DND-41 (cell line): ENCODE measurements at regions not wholly inside any gene's neighbourhood (a gene's known extent, or its start where the extent isn't known, plus 50 kb on each side); places are given as distances from the start of the nearest gene placed in this dataset.

Experiments
- ATAC-seq: fragments of 200-7000 bp; cut with Tn5 transposase; 3 replicates; pipeline ENCODE4 v1.9.1; 2021; ENCODE audit warnings: low read depth; ENCODE audit not compliant: insufficient read depth
- DNase-seq: peaks from one replicate; pipeline ENCODE4 v3.0.0-alpha.2; 2020
- H2AFZ ChIP-seq: 2 replicates; pipeline ENCODE4 v1.6.0; 2012; ENCODE audit warnings: low read depth, low read length
- H3K27ac ChIP-seq: 2 replicates; pipeline ENCODE4 v1.5.1; 2012; ENCODE audit warnings: low read length, inconsistent platforms
- H3K27me3 ChIP-seq: fragments of 200-600 bp; sonication (generic); 2 replicates; pipeline ENCODE4 v1.6.0; 2012; ENCODE audit warnings: low read length, mild to moderate bottlenecking, inconsistent platforms; ENCODE audit not compliant: insufficient read depth, poor library complexity
- H3K36me3 ChIP-seq: 2 replicates; pipeline ENCODE4 v1.5.1; 2012; ENCODE audit warnings: low read length, inconsistent platforms; ENCODE audit not compliant: insufficient read depth
- H3K4me1 ChIP-seq: 2 replicates; pipeline ENCODE4 v1.5.1; 2012; ENCODE audit warnings: mild to moderate bottlenecking, low read length; ENCODE audit not compliant: insufficient read depth
- H3K4me2 ChIP-seq: 2 replicates; pipeline ENCODE4 v1.6.0; 2012; ENCODE audit warnings: mild to moderate bottlenecking, moderate library complexity, low read length, inconsistent platforms; ENCODE audit not compliant: insufficient read depth
- H3K4me3 ChIP-seq, 2 experiments: fragments of 200-600 bp in 1 of 2; shearing (Covaris generic) in 1 of 2; 2 replicates each; pipeline ENCODE4 v1.5.1; 2012 to 2016; ENCODE audit warnings: inconsistent platforms in 2 of 2, low read length in 2 of 2, mild to moderate bottlenecking in 2 of 2, low read depth in 1 of 2, moderate library complexity in 1 of 2
- H3K79me2 ChIP-seq: 2 replicates; pipeline ENCODE4 v1.6.0; 2012; ENCODE audit warnings: low read length, inconsistent platforms; ENCODE audit not compliant: insufficient read depth
- H3K9ac ChIP-seq: 2 replicates; pipeline ENCODE4 v1.6.0; 2012; ENCODE audit warnings: low read depth, mild to moderate bottlenecking, inconsistent platforms, low read length, moderate library complexity
- H3K9me3 ChIP-seq: 2 replicates; pipeline ENCODE4 v1.5.1; 2012; ENCODE audit warnings: low read length, moderate library complexity, mild to moderate bottlenecking, inconsistent platforms; ENCODE audit not compliant: insufficient read depth, severe bottlenecking
- H4K20me1 ChIP-seq: 2 replicates; pipeline ENCODE4 v1.6.0; 2012; ENCODE audit warnings: low read length; ENCODE audit not compliant: insufficient read depth
- EZH2 ChIP-seq: IDR thresholded peaks from 3 replicates; pipeline ENCODE4 v1.6.1; 2012; ENCODE audit warnings: borderline replicate concordance, low read depth, mild to moderate bottlenecking, moderate library complexity, low read length, inconsistent platforms; ENCODE audit not compliant: severe bottlenecking
- TF ChIP-seq, protein P1 (sequence below): IDR thresholded peaks from 2 replicates; pipeline ENCODE4 v1.5.1; 2012; ENCODE audit warnings: borderline replicate concordance, low read length, moderate library complexity, mild to moderate bottlenecking; ENCODE audit not compliant: poor library complexity, severe bottlenecking; ENCODE audit errors: extremely low read depth

DNA sequence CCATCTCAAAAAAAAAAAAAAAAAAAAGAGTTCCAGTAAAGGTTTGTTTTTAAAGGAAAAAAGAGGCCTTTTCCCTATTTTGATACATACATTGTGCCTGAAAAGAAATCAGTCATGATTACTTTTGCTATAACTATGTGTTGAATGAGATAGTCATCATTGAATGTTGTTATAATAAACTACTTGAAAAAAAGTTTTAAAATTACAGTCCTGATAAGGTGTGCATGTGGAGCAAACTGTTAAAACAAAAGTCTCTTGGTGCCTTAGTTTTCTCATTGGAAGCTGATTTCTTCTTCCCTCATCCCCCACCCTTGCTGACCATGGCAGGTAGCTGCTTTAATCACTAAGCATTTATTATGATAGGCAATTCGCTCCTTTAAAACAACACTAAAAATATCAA is 172.3 kb upstream of the TBCA start:
- Histone ChIP-seq H4K20me1 (no peaks in the 10 kb centered on the region), H2AFZ (no peak overlapping the region), H3K9me3 (no peaks in the 10 kb centered on the region), H3K9ac (no peak overlapping the region), H3K27me3 (peaks cover 3% of the 10 kb centered on the region), H3K79me2 (no peaks in the 10 kb centered on the region), H3K4me2 (no peak overlapping the region), H3K4me1 (no peaks in the 10 kb centered on the region), H3K4me3 (no peak overlapping the region), H3K36me3 (no peaks in the 10 kb centered on the region), H3K27ac (no peak overlapping the region)
- no peak for ATAC-seq
- TF ChIP-seq EZH2: no peak
- TF ChIP-seq, protein P1, sequence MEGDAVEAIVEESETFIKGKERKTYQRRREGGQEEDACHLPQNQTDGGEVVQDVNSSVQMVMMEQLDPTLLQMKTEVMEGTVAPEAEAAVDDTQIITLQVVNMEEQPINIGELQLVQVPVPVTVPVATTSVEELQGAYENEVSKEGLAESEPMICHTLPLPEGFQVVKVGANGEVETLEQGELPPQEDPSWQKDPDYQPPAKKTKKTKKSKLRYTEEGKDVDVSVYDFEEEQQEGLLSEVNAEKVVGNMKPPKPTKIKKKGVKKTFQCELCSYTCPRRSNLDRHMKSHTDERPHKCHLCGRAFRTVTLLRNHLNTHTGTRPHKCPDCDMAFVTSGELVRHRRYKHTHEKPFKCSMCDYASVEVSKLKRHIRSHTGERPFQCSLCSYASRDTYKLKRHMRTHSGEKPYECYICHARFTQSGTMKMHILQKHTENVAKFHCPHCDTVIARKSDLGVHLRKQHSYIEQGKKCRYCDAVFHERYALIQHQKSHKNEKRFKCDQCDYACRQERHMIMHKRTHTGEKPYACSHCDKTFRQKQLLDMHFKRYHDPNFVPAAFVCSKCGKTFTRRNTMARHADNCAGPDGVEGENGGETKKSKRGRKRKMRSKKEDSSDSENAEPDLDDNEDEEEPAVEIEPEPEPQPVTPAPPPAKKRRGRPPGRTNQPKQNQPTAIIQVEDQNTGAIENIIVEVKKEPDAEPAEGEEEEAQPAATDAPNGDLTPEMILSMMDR: no peak
- DNase-seq: no peak

DNA sequence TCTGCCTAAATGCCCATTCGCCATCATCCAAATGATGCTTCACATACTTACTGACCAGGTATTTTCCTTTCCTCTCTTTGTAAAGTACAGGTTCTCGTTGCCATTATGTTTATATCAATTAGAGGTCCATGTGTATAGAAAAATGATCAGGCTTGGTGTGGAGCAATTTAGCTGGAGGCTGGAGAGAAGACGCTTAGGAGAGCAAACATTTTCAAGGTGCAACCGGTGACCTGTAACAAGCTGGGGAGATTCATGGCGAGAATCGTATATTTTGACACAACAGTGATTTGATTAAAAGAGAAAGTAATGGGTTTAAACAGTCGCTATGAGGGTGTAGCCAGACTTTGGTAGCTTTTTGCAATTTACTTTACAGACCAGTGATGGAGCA is 170.9 kb upstream of the TBCA start:
- ATAC-seq: no peak
- no peaks in the 10 kb centered on the region for H3K4me1 ChIP-seq

DNA sequence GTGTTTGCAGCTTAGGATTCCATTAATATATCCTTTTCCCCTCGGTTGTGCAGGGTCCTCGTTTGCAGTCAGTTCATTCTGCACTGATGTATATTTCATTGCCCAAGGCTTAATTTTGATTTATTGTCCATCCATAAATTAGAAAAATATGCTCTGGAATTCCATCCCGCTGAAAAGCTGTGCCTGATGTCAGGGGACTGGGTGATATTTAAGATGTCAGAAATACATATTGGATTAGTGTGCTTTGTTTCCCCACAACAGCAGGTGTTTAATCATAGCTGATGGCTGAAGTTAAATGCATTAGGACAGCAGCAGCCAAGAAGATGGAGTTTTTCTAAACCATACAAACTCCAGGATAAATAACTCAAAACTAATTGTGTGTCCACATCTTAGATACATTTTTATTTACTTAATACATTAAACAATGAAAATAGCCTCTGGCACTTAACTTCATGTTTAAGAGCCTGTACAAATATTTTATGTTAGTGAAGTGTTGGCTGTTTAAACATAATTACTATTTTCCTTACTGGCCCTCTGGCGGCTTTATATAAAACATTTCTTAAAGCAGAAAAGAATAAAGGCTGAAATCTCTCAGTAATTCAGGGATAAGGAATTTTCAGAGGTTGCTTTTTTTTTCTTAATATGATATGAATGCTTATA is 170.4 kb upstream of the TBCA start:
- Histone ChIP-seq H3K27me3 (peaks cover 3% of the 10 kb centered on the region), H3K9me3 (no peaks in the 10 kb centered on the region), H4K20me1 (no peaks in the 10 kb centered on the region), H3K9ac (no peak overlapping the region), H3K36me3 (no peaks in the 10 kb centered on the region), H3K4me2 (no peak overlapping the region), H3K4me1 (no peaks in the 10 kb centered on the region), H3K4me3 (no peak overlapping the region), H2AFZ (no peak overlapping the region), H3K27ac (no peak overlapping the region), H3K79me2 (no peaks in the 10 kb centered on the region)
- TF ChIP-seq, protein P1: no peak
- TF ChIP-seq EZH2: no peak
- ATAC-seq (no peak), DNase-seq (no peak)

More for the DNA sequence above, 170.9 kb upstream of the TBCA start:
- no peaks in the 10 kb centered on the region for H3K9me3 ChIP-seq
- H3K79me2 ChIP-seq: no peaks in the 10 kb centered on the region
- no peaks in the 10 kb centered on the region for H4K20me1 ChIP-seq
- TF ChIP-seq, protein P1: no peak
- no peak for TF ChIP-seq EZH2
- H3K4me2 ChIP-seq: no peak overlapping the region
- H2AFZ ChIP-seq: no peak overlapping the region
- H3K36me3 ChIP-seq: no peaks in the 10 kb centered on the region
- H3K9ac ChIP-seq: no peak overlapping the region
- no peak for DNase-seq
- H3K27me3 ChIP-seq: peaks cover 3% of the 10 kb centered on the region
- no peak overlapping the region for H3K27ac ChIP-seq
- no peak overlapping the region for H3K4me3 ChIP-seq
